ENCODE measurements at regions not wholly inside any gene's neighbourhood (a gene's known extent, or its start where the extent isn't known, plus 50 kb on each side); places are given as distances from the start of the nearest gene placed in this dataset.

DNA sequence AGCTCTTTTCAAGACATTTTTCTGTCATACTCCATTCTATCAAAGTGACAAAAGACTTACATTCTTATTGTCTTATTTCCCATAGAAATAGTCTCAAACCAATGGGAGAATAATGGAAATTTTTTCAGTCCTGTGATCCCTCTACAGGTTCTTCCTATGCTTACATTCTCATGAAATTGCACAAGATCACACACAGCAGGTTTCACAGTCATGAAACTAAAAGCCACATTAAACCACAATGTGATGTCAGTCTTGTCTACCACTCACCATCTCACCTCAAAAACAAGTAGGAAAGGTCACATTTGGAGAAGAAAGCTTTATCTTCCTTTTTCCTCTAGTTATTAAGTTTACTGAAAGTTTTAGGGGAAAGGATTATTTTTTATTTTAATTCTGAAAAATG, 161.0 kb upstream of the RORA start:
- H3K4me3 ChIP-seq (ENCODE audit: low read depth, low read length) = no peak overlapping the region
- no peaks in the 10 kb centered on the region for H3K36me3 ChIP-seq (ENCODE audit: control insufficient read depth, insufficient read depth, low read length)
- no peaks in the 10 kb centered on the region for H3K27me3 ChIP-seq (ENCODE audit: control insufficient read depth, insufficient read depth, low read length)
- TF ChIP-seq, protein P1, sequence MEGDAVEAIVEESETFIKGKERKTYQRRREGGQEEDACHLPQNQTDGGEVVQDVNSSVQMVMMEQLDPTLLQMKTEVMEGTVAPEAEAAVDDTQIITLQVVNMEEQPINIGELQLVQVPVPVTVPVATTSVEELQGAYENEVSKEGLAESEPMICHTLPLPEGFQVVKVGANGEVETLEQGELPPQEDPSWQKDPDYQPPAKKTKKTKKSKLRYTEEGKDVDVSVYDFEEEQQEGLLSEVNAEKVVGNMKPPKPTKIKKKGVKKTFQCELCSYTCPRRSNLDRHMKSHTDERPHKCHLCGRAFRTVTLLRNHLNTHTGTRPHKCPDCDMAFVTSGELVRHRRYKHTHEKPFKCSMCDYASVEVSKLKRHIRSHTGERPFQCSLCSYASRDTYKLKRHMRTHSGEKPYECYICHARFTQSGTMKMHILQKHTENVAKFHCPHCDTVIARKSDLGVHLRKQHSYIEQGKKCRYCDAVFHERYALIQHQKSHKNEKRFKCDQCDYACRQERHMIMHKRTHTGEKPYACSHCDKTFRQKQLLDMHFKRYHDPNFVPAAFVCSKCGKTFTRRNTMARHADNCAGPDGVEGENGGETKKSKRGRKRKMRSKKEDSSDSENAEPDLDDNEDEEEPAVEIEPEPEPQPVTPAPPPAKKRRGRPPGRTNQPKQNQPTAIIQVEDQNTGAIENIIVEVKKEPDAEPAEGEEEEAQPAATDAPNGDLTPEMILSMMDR (IDR thresholded peaks at IDR 0.05; ENCODE audit: insufficient read depth, low read length, poor library complexity, severe bottlenecking) = no peak
- no peak for DNase-seq (ENCODE audit: low read depth)

DNA sequence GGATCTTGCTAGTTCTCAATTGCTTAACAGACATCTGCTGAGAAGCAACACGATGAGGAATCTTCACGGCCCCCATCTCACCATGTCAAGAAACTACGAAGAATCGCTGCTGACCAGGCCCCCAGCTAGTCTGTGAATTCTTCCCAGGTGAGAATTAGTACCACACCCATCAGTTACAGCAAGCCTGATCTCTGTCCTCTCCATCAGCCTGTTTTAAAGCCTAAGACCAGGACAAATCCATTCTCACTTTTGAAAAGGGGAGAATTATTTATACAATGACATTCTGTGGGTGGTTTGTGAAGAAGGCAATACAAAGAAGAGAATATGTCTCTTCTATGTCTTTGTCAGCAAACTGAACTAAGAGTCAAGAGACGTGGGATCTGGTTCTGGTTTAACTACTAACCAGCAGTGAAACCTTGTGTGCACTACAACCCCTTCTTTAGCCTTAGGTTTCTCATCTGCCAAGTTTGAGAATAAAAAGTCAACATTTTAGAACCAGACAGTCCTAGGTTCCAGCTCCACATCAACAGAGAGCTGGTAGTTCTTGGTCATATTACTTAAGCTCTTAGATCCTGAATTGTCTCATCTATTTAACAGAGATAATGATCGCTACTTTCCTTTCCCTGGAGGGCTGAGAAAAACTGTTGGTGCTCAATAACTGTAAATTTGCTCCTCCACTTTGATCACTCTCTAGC, 160.4 kb upstream of the RORA start:
- Histone ChIP-seq H3K4me3 (ENCODE audit: low read depth, low read length) (no peak overlapping the region), H3K27me3 (ENCODE audit: control insufficient read depth, insufficient read depth, low read length) (no peaks in the 10 kb centered on the region), H3K36me3 (ENCODE audit: control insufficient read depth, insufficient read depth, low read length) (no peaks in the 10 kb centered on the region)
- no peak for DNase-seq (ENCODE audit: low read depth)
- TF ChIP-seq, protein P1 (IDR thresholded peaks at IDR 0.05; ENCODE audit: insufficient read depth, low read length, poor library complexity, severe bottlenecking) = no peak

DNA sequence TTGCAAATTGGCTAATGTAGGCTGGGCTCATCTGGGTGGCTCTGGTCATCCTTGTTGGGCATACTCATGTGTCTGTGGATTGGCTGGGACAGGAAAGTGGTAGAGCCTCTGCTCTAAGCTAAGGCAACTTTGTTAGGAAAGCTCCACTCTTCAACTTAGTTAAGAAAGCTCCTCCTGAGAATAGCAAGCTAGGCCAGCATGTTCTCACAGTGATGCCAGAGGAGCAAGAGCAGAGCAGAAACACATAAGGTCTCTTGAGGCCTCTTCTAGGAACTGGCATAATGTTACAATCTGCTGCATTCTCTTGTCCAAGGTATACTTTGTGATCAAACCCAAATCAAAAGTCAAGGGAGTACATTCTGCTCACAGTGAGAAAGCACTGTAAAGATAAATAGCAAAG, 158.6 kb upstream of the RORA start:
- Histone ChIP-seq H3K27me3 (ENCODE audit: control insufficient read depth, insufficient read depth, low read length) (no peaks in the 10 kb centered on the region), H3K36me3 (ENCODE audit: control insufficient read depth, insufficient read depth, low read length) (no peaks in the 10 kb centered on the region), H3K4me3 (ENCODE audit: low read depth, low read length) (no peak overlapping the region)
- TF ChIP-seq, protein P1 (IDR thresholded peaks at IDR 0.05; ENCODE audit: insufficient read depth, low read length, poor library complexity, severe bottlenecking) = no peak
- DNase-seq (ENCODE audit: low read depth) = no peak

DNA sequence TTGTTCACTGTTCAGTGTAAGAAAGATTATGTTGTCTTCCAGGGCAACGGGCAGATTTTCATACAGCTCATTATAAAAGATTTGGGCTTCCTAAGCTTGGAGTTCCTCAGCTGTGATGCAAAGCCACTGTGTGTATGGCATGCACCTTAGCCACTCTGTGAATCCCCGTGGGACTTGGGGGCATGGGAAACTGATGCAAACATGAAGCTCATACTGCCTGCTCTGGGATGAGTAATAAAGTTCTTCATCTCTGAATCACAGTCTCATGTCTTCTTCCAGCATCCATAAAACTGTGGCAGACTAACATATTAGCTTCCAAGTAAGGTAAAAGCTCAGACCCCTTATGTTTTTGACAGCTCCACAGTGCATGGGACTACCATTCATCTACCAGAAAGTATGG, 154.3 kb upstream of the RORA start:
- H3K4me3 ChIP-seq (ENCODE audit: low read depth, low read length) = no peak overlapping the region
- TF ChIP-seq, protein P1 (IDR thresholded peaks at IDR 0.05; ENCODE audit: insufficient read depth, low read length, poor library complexity, severe bottlenecking) = no peak
- peak; percentile 9 for DNase-seq (ENCODE audit: low read depth)

DNA sequence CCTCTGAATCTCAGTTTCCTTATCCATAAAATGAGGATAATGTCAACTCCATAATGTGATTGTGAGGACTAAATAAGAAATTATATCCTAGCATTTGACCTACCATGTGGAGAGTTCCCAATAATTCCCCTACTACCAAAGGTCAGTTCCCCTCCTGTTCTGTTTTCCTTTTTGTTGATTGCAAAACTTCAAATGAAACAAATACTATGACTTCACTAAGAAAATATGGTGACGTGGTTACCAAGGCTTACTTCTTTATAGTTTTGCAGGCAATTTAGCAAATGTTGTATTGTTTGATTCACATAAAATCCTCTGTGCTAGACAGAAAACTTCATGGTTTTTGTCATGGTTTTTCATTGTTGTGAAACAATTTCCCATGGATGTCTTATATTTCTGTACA, 153.8 kb upstream of the RORA start:
- H3K36me3 ChIP-seq (ENCODE audit: control insufficient read depth, insufficient read depth, low read length) = no peaks in the 10 kb centered on the region
- no peak overlapping the region for H3K4me3 ChIP-seq (ENCODE audit: low read depth, low read length)
- H3K27me3 ChIP-seq (ENCODE audit: control insufficient read depth, insufficient read depth, low read length) = no peaks in the 10 kb centered on the region
- TF ChIP-seq, protein P1 (IDR thresholded peaks at IDR 0.05; ENCODE audit: insufficient read depth, low read length, poor library complexity, severe bottlenecking) = no peak
- DNase-seq (ENCODE audit: low read depth) = no peak

More for the DNA sequence above, 154.3 kb upstream of the RORA start:
- Histone ChIP-seq H3K36me3 (ENCODE audit: control insufficient read depth, insufficient read depth, low read length) (no peaks in the 10 kb centered on the region), H3K27me3 (ENCODE audit: control insufficient read depth, insufficient read depth, low read length) (no peaks in the 10 kb centered on the region)

DNA sequence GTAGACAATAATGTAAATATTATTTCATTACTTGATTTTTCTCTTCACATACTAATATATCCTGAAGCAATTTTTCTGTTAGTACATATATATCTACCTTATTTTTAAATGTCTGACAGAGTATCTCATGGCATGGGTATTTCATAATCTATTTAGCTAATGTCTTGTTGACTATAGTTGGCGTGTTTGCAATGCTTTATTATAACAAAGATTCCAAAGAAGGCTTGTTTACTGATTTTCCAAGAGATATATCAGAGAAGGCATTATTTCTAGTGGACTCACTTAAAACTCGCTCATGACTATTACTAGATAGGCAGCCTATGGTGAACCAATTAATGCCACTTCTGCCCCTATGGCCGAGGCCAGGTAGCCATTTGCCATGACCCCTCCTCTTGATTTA, 152.4 kb upstream of the RORA start:
- DNase-seq (ENCODE audit: low read depth) = no peak
- Histone ChIP-seq H3K4me3 (ENCODE audit: low read depth, low read length) (no peak overlapping the region), H3K27me3 (ENCODE audit: control insufficient read depth, insufficient read depth, low read length) (no peaks in the 10 kb centered on the region), H3K36me3 (ENCODE audit: control insufficient read depth, insufficient read depth, low read length) (no peaks in the 10 kb centered on the region)
- TF ChIP-seq, protein P1 (IDR thresholded peaks at IDR 0.05; ENCODE audit: insufficient read depth, low read length, poor library complexity, severe bottlenecking) = no peak

Measured in kidney epithelial cell (primary cell).